Tibial nerve (tissue), 4 donors: ENCODE measurements at regions not wholly inside any gene's neighbourhood (a gene's known extent, or its start where the extent isn't known, plus 50 kb on each side); places are given as distances from the start of the nearest gene placed in this dataset.

ENCODE experiments used
- DNase-seq, 2 donors: peaks; one replicate each; pipeline ENCODE4 v3.0.0-alpha.2; 2019; ENCODE audit warnings: low spot score in 2 of 2
- H3K27ac ChIP-seq, 4 donors: fragments of 200-600 bp; sonication (generic) in 3 of 4; one replicate each; pipeline ENCODE4 v1.5.1; 2017 to 2019; ENCODE audit warnings: mild to moderate bottlenecking in 1 of 4
- H3K27me3 ChIP-seq, 2 donors: fragments of 200-600 bp; sonication (generic) in 1 of 2; one replicate each; pipeline versions ENCODE4 v1.5.1 to v1.6.0; 2017 to 2019
- H3K36me3 ChIP-seq, 3 donors: fragments of 200-600 bp; sonication (generic); one replicate each; pipeline ENCODE4 v1.5.1; 2018 to 2019
- H3K4me1 ChIP-seq, 4 donors: fragments of 200-600 bp; sonication (generic) in 3 of 4; one replicate each; pipeline ENCODE4 v1.5.1; 2017 to 2019
- H3K4me3 ChIP-seq, 4 donors: fragments of 200-600 bp; sonication (generic) in 3 of 4; one replicate each; pipeline ENCODE4 v1.5.1; 2017 to 2019; ENCODE audit warnings: mild to moderate bottlenecking in 1 of 4, moderate library complexity in 1 of 4
- H3K9me3 ChIP-seq, 4 donors: fragments of 200-600 bp; sonication (generic) in 3 of 4; one replicate each; pipeline ENCODE4 v1.5.1; 2017 to 2019
- CTCF ChIP-seq, 5 experiments: fragments of 200-600 bp in 3 of 5; fragments of 450-650 bp in 2 of 5; sonication (generic) in 3 of 5; IDR thresholded peaks; one replicate each; pipeline ENCODE4 v1.5.1; 2016 to 2019; ENCODE audit warnings: antibody characterized with exemption in 5 of 5, mild to moderate bottlenecking in 3 of 5, moderate library complexity in 2 of 5
- EP300 ChIP-seq, 2 donors: sonication (generic); formaldehyde crosslinking; IDR thresholded peaks; one replicate each; pipeline ENCODE4 v1.6.1; 2017; ENCODE audit warnings: antibody characterized with exemption in 2 of 2, mild to moderate bottlenecking in 1 of 2
- POLR2A ChIP-seq, 2 donors: fragments of 450-650 bp; IDR thresholded peaks; one replicate each; pipeline ENCODE4 v1.6.1; 2017; ENCODE audit warnings: antibody characterized with exemption in 2 of 2, mild to moderate bottlenecking in 2 of 2, moderate library complexity in 2 of 2
- WGBS, 2 donors: methylation state at CpG; one replicate each; pipeline ENCODE4 v1.1.5; 2018; 5-methylcytosine and 5-hydroxymethylcytosine counted together

GRCh38 chr12:59076622-59077021, 156.3 kb upstream of the LRIG3 start:
- no peaks in the 10 kb centered on the region for H3K36me3 ChIP-seq
- no peaks in the 10 kb centered on the region for H3K27me3 ChIP-seq
- H3K4me1 ChIP-seq, result peaks cover 0 to 20% (median 2%) of the 10 kb centered on the region in 4 donors
- TF ChIP-seq POLR2A (IDR thresholded peaks at IDR 0.05) (no peak), EP300 (IDR thresholded peaks at IDR 0.05) (no peak), CTCF (IDR thresholded peaks at IDR 0.05) (no peak)
- no peak overlapping the region for H3K4me3 ChIP-seq
- WGBS, 2 donors, result 44 to 64% methylated on average over 1 of the region's 1 CpG
- H3K9me3 ChIP-seq, result no peaks in the 10 kb centered on the region
- H3K27ac ChIP-seq, result no peak overlapping the region
- DNase-seq, result no peak

- Histone ChIP-seq H3K27me3 (no peaks in the 10 kb centered on the region), H3K36me3 (no peaks in the 10 kb centered on the region), H3K4me3 (no peak overlapping the region), H3K4me1 (peaks cover 0 to 20% (median 2%) of the 10 kb centered on the region in 4 donors), H3K9me3 (no peaks in the 10 kb centered on the region), H3K27ac (no peak overlapping the region)
- 82 to 85% methylated on average over 4 of the region's 4 CpGs for WGBS, 2 donors
- no peak for DNase-seq
- TF ChIP-seq CTCF (IDR thresholded peaks at IDR 0.05) (no peak), POLR2A (IDR thresholded peaks at IDR 0.05) (no peak), EP300 (IDR thresholded peaks at IDR 0.05) (no peak)
Measured at GRCh38 chr12:59075968-59076490, 155.7 kb upstream of the LRIG3 start.

- no peak overlapping the region for H3K4me3 ChIP-seq
- no peak for TF ChIP-seq POLR2A (IDR thresholded peaks at IDR 0.05)
- TF ChIP-seq EP300 (IDR thresholded peaks at IDR 0.05), result no peak
- TF ChIP-seq CTCF (IDR thresholded peaks at IDR 0.05), result no peak
- peaks cover 0 to 22% (median 2%) of the 10 kb centered on the region in 4 donors for H3K4me1 ChIP-seq
- no peak overlapping the region for H3K27ac ChIP-seq
- H3K9me3 ChIP-seq, result no peaks in the 10 kb centered on the region
- no peak for DNase-seq
- H3K27me3 ChIP-seq, result no peaks in the 10 kb centered on the region
- no peaks in the 10 kb centered on the region for H3K36me3 ChIP-seq
- 87 to 96% methylated on average over 3 of the region's 3 CpGs for WGBS, 2 donors
Measured at GRCh38 chr12:59075141-59075540, 154.8 kb upstream of the LRIG3 start.

GRCh38 chr12:59070322-59070933, 150.1 kb upstream of the LRIG3 start:
- no peaks in the 10 kb centered on the region for H3K9me3 ChIP-seq
- H3K27ac ChIP-seq, result no peak overlapping the region
- no peak for TF ChIP-seq POLR2A (IDR thresholded peaks at IDR 0.05)
- TF ChIP-seq EP300 (IDR thresholded peaks at IDR 0.05), result no peak
- no peak for TF ChIP-seq CTCF (IDR thresholded peaks at IDR 0.05)
- H3K36me3 ChIP-seq, result no peaks in the 10 kb centered on the region
- WGBS, 2 donors, result 16 to 23% methylated on average over 3 of the region's 3 CpGs
- no peaks in the 10 kb centered on the region for H3K27me3 ChIP-seq
- H3K4me1 ChIP-seq, result peaks cover 0 to 5% (median 0%) of the 10 kb centered on the region in 4 donors
- no peak overlapping the region for H3K4me3 ChIP-seq
- DNase-seq, result no peak

GRCh38 chr12:59069516-59069915, 149.2 kb upstream of the LRIG3 start:
- 39 to 62% methylated on average over 1 of the region's 1 CpG for WGBS, 2 donors
- no peak for TF ChIP-seq POLR2A (IDR thresholded peaks at IDR 0.05)
- TF ChIP-seq CTCF (IDR thresholded peaks at IDR 0.05), result no peak
- TF ChIP-seq EP300 (IDR thresholded peaks at IDR 0.05), result no peak
- no peak overlapping the region for H3K4me3 ChIP-seq

More at GRCh38 chr12:59069516-59069915, 149.2 kb upstream of the LRIG3 start:
- H3K27ac ChIP-seq, result no peak overlapping the region
- H3K4me1 ChIP-seq, result peaks cover 0 to 5% (median 0%) of the 10 kb centered on the region in 4 donors
- DNase-seq, result no peak
- H3K36me3 ChIP-seq, result no peaks in the 10 kb centered on the region
- H3K9me3 ChIP-seq, result no peaks in the 10 kb centered on the region
- H3K27me3 ChIP-seq, result no peaks in the 10 kb centered on the region
